ENCODE measurements at regions not wholly inside any gene's neighbourhood (a gene's known extent, or its start where the extent isn't known, plus 50 kb on each side); places are given as distances from the start of the nearest gene placed in this dataset.

- no peak for TF ChIP-seq EZH2 (IDR thresholded peaks at IDR 0.05; ENCODE audit: borderline replicate concordance, low read depth, low read length, severe bottlenecking)
- TF ChIP-seq CTCF (IDR thresholded peaks at IDR 0.05; ENCODE audit: borderline replicate concordance, extremely low read depth, low read length, poor library complexity, severe bottlenecking): no peak
- Histone ChIP-seq H3K4me2 (ENCODE audit: insufficient read depth, low read length) (no peak overlapping the region), H3K79me2 (ENCODE audit: insufficient read depth, low read length) (no peaks in the 10 kb centered on the region), H4K20me1 (ENCODE audit: insufficient read depth, low read length) (no peaks in the 10 kb centered on the region), H3K4me1 (ENCODE audit: insufficient read depth, low read length) (no peaks in the 10 kb centered on the region), H3K9ac (ENCODE audit: low read depth, low read length) (no peak overlapping the region), H3K36me3 (ENCODE audit: insufficient read depth, low read length) (no peaks in the 10 kb centered on the region), H3K27me3 (ENCODE audit: insufficient read depth, low read length, poor library complexity) (peaks cover 7% of the 10 kb centered on the region), H3K9me3 (ENCODE audit: insufficient read depth, low read length, severe bottlenecking) (no peaks in the 10 kb centered on the region), H3K4me3 (ENCODE audit: low read depth in 1 of 2, low read length in 2 of 2) (no peak overlapping the region), H2AFZ (ENCODE audit: low read depth, low read length) (no peak overlapping the region), H3K27ac (ENCODE audit: low read length) (no peak overlapping the region)
- no peak for DNase-seq
- no peak for ATAC-seq (ENCODE audit: insufficient read depth, low read depth)
Observed at GRCh38 chr16:87052506-87052905, 264.7 kb downstream of the C16orf95 start.

GRCh38 chr16:87053016-87053982 lies 263.9 kb downstream of the C16orf95 start:
- no peak for TF ChIP-seq CTCF (IDR thresholded peaks at IDR 0.05; ENCODE audit: borderline replicate concordance, extremely low read depth, low read length, poor library complexity, severe bottlenecking)
- TF ChIP-seq EZH2 (IDR thresholded peaks at IDR 0.05; ENCODE audit: borderline replicate concordance, low read depth, low read length, severe bottlenecking): no peak
- Histone ChIP-seq H3K9ac (ENCODE audit: low read depth, low read length) (no peak overlapping the region), H3K4me3 (ENCODE audit: low read depth in 1 of 2, low read length in 2 of 2) (no peak overlapping the region), H3K79me2 (ENCODE audit: insufficient read depth, low read length) (no peaks in the 10 kb centered on the region), H4K20me1 (ENCODE audit: insufficient read depth, low read length) (no peaks in the 10 kb centered on the region), H2AFZ (ENCODE audit: low read depth, low read length) (no peak overlapping the region), H3K9me3 (ENCODE audit: insufficient read depth, low read length, severe bottlenecking) (no peaks in the 10 kb centered on the region), H3K27ac (ENCODE audit: low read length) (no peak overlapping the region), H3K4me1 (ENCODE audit: insufficient read depth, low read length) (no peaks in the 10 kb centered on the region), H3K4me2 (ENCODE audit: insufficient read depth, low read length) (no peak overlapping the region), H3K36me3 (ENCODE audit: insufficient read depth, low read length) (no peaks in the 10 kb centered on the region), H3K27me3 (ENCODE audit: insufficient read depth, low read length, poor library complexity) (peaks cover 7% of the 10 kb centered on the region)
- ATAC-seq (ENCODE audit: insufficient read depth, low read depth) (no peak), DNase-seq (no peak)

DNA sequence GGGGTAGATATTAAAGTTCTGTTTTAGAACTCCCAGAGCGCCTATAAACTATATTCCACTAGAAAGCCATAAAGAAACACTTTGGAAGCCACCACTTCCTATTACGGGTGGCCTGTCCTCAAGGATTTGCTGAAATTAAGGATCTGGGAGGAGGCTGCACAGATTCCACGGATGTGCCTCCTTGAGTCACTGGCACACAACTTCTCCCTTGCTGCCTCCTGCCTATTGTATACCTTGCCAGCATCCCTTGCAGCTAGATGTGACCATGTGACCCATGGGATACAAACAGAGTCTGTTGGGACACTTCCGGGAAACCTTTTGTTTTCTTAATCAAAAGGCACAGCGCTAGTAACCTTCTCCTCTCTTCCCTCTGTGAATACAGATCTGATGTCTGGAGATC lies 263.0 kb downstream of the C16orf95 start:
- no peak for DNase-seq
- no peaks in the 10 kb centered on the region for H3K4me1 ChIP-seq (ENCODE audit: insufficient read depth, low read length)
- no peaks in the 10 kb centered on the region for H3K79me2 ChIP-seq (ENCODE audit: insufficient read depth, low read length)
- no peaks in the 10 kb centered on the region for H3K9me3 ChIP-seq (ENCODE audit: insufficient read depth, low read length, severe bottlenecking)
- H3K4me2 ChIP-seq (ENCODE audit: insufficient read depth, low read length): no peak overlapping the region
- no peak for ATAC-seq (ENCODE audit: insufficient read depth, low read depth)
- no peak overlapping the region for H3K9ac ChIP-seq (ENCODE audit: low read depth, low read length)
- H4K20me1 ChIP-seq (ENCODE audit: insufficient read depth, low read length): no peaks in the 10 kb centered on the region
- H3K4me3 ChIP-seq (ENCODE audit: low read depth in 1 of 2, low read length in 2 of 2): no peak overlapping the region
- no peaks in the 10 kb centered on the region for H3K36me3 ChIP-seq (ENCODE audit: insufficient read depth, low read length)
- H3K27ac ChIP-seq (ENCODE audit: low read length): no peak overlapping the region
- H3K27me3 ChIP-seq (ENCODE audit: insufficient read depth, low read length, poor library complexity): peaks cover 7% of the 10 kb centered on the region
- TF ChIP-seq CTCF (IDR thresholded peaks at IDR 0.05; ENCODE audit: borderline replicate concordance, extremely low read depth, low read length, poor library complexity, severe bottlenecking) (no peak), EZH2 (IDR thresholded peaks at IDR 0.05; ENCODE audit: borderline replicate concordance, low read depth, low read length, severe bottlenecking) (no peak)
- H2AFZ ChIP-seq (ENCODE audit: low read depth, low read length): no peak overlapping the region
